HG02884 (cell line): ENCODE measurements at regions not wholly inside any gene's neighbourhood (a gene's known extent, or its start where the extent isn't known, plus 50 kb on each side); places are given as distances from the start of the nearest gene placed in this dataset.
"Not testable (repeated sequence)": the region's sequence is repeated elsewhere in the genome, so short reads cannot be mapped to it uniquely, and the experiment has no call there.

Source experiments
- ATAC-seq: cut with Tn5 transposase; IDR thresholded peaks from one replicate; pipeline ENCODE4 v1.9.1; 2021; ENCODE audit warnings: mild to moderate bottlenecking, moderate library complexity; ENCODE audit not compliant: unreplicated experiment

DNA sequence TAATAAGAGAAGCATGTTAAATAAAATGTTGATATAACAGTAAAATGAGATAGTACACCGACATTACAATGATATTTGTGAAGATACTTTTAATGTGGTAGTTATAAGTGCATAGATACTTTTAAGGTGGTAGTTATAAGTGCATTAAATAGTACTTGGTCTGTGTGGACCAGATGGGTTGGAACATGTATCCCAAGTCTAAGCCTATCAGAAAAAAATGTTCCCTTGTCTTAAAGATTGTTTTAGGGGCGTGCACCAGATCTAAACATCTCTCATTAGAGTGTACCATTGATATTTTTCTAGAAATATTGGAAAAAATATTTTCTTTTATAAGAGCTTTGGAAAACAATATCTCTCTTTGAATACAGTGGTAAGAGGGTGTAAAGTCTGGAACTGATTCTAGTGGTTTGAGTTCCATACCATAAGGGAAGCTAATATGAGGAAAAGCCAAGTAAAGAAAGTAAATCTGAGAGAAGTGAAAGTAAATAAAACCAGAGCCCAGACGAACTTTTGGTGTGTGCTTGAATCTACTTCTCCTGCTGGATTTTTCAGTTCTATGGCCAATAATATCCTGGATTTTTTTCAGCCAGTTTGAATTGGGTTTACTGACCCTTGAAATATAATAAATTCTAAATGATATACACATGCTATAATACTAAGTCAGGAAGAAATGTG, 175.3 kb downstream of the MBL2 start:
- no peak for ATAC-seq

DNA sequence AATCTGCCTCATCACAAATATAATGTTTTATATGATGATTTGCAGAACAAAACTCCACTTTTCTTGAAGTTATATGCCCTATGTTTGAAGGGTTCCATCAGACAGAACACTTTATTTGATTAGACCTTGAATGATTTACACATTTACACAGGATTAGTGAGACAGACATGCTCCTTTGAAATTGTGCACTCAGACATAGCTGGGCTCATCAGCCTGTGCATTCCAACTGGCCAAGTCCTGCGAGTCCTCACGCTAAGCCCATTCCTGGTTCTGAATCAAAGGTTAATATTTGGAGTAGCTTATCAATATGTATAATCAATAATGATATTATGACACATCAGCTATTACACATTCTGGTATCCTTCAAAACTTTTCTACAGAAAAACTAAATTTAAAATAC, 173.6 kb downstream of the MBL2 start:
- ATAC-seq = no peak

DNA sequence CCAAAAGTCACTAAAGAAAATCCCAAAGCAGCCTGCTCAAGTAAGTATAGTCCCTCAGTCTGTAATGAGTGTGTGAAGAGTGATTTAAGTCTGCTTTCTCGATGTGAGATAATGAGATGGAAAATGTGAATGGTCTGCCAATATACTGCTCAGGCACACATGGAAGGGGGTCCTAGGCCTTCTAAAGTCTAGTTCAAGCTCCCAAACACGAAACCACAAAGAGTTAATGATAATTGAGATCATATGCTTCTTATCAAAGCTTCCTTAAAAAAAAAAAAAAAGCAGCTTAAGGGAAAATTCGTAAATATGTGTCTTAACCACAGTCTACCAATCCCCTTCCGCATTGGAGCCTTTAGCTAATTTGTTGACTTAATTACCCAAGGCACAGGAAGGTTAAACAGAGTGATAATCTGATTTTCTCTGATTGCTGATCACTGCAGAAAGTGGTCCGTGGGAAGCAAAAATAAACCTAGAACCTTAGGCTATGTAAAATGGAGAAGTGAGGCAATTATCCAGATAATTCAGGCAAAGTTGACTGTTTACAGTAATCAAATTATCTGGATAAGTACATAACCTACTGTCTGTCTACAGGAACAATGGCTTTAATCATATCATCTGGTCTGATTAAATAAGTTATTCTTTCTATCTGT, 172.9 kb downstream of the MBL2 start:
- no peak for ATAC-seq

DNA sequence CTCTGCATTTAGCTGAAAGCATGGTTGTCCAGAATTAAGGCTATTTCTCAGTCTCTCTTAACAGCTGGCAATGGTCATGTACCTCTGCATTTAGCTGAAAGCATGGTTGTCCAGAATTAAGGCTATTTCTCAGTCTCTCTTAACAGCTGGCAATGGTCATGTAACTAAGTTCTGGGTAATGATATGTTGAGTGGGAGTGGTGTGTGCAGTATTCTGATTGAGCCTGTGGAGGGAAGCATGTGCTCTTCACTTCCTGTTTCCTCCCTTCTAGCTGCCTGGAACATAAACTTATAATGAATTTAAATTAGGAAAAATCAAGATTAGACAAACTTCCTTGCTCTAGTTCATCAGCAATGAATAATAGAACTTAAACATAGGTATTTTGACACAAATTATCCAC, 168.5 kb downstream of the MBL2 start:
- ATAC-seq = not testable (repeated sequence)

DNA sequence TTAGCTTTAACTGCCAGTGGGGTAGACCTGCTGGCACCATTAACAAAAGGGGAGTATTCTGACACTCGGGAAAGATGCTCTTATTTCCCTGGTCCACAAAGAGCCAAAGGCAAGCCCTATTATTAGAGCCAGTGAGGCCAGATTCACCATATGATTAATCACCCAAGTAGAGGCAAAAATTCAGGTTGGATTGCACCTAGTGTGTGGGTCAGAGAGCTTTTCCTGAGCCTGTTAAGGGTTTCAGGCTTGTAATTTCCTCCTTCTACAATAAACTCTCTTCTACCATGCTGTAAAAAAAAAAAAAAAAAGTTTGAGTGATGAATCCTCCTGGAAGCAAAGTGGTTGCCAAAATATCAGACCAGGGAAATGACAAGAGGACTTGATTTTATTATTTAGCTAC, 163.5 kb downstream of the MBL2 start:
- no peak for ATAC-seq

GRCh38 chr10:52609626-52610240, 162.9 kb downstream of the MBL2 start:
- ATAC-seq = no peak

DNA sequence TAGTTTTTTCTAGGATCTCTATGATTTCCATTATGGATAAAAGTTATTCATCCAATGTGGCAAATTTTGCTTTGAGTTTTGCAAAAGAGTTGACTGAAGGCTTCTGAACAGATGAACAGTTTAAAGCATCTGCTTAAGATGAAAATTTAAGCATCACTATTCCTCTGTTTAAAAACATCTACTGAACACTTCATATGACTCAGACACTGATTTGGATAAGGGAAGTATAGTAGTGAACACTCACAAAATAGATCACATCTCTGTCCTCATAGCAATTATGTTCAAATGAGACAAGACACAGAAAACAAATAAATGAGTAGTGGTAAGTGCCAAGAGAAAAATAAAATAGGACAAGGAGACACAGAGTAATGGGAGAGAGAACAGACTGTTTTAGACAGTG, 157.3 kb downstream of the MBL2 start:
- no peak for ATAC-seq

DNA sequence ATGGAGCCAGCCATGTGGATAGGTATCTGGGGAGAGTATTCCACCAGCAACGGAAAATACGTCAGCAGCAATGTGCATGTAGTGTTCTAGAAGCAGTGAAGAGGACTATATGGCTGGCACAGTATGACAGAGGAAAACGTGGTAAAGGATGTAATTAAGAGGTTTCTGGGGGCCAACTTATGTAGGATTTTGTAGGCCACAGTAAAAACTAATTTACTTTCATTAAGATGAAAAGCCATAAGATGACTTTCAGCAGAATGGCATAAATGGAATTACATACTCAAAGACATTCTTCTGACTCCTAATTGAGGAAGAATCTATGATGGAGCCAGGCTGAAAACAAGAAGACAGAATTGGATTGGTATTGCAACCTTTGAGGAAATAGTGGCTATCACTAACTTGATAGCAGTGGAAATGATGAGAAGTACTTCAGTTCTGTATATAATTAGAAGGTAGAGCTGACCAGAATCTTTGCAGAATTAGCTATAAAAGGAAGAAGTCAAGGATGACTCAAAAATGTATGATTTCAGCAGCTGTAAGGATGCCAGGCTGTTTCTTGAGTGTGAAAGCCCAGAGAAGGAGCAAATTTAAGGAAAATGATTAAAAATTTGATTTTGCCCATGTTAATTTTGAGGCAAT, 156.7 kb downstream of the MBL2 start:
- ATAC-seq = no peak

GRCh38 chr10:52616395-52616764, 156.2 kb downstream of the MBL2 start:
- no peak for ATAC-seq

DNA sequence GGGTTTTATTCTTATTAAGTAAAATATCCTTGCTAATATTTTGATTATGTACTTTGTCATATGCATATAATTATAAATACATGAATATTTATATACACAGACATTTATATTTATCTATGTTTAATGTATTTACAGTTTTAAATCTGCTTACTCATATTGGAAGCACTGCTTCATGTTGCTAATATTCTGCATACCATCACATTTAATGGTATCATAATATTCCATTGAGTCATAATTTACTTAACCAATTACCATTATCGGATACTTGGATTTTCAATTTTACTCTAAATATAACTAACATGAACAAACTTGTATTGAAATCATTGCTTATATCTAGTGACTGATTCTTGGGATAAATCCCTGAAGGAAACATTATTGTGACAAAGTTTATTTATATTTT, 155.2 kb downstream of the MBL2 start:
- ATAC-seq = no peak

- no peak for ATAC-seq
Measured at GRCh38 chr10:52619052-52619451, 153.5 kb downstream of the MBL2 start.

GRCh38 chr10:52621635-52622079, 150.9 kb downstream of the MBL2 start:
- ATAC-seq = no peak

DNA sequence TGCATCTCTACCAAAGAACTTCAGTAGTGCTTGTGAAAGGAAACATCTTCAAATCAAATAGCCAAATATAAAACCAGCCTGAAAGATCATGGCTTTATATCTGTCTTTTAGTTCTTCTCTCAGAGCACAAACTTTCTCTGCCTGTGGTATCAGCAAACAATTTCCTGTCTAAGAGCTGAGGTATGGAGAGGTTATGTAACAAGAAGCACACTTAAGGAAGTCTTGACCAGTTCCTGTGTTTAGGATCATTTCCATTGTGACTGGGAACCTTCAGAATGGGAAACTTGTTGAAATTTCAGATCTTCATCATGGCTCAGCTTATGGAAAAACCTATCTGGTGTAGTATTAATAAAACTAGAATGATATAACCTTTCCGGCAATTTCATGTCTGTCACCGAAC, 148.8 kb downstream of the MBL2 start:
- ATAC-seq = no peak

DNA sequence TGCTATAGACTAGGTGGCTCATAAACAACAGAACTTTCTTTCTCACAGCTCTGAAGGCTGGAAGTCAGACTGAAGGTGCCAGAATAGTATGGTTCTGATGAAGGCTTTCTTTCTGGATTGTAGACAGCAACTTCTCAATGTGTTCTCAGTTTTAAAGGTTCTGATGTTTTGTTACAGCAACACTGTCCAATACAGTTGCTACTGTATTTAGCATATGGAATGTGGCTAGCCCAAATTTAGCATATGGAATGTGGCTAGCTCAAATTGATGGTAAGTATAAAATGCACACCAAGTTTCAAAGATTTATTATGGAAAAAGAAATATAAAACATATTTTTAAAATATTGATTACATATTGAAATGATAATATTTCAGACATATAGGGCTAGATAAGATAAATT, 145.3 kb downstream of the MBL2 start:
- no peak for ATAC-seq

GRCh38 chr10:52631146-52631545, 141.4 kb downstream of the MBL2 start:
- no peak for ATAC-seq

GRCh38 chr10:52631648-52632047, 140.9 kb downstream of the MBL2 start:
- ATAC-seq = no peak

GRCh38 chr10:52632591-52632990, 140.0 kb downstream of the MBL2 start:
- ATAC-seq = no peak

- no peak for ATAC-seq
Measured at GRCh38 chr10:52633266-52633665, 139.3 kb downstream of the MBL2 start.

DNA sequence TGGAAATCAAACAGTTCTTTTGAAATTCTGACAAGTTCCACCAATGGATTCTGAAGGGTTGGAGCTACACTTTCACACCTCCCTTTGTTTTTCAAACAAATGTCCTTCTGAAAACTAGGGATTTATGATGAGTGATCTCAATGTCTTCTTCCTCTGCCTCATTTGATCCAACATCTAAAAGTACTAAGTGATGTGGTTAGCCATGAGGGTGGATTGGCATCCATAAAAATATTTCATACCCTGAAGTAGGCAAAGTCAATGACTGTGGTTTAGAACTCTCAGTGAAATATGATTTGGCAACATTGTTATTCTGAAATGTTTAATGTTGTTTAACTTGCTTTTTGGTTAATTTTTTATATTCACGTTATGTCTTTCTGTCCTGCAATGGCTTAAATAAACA, 136.9 kb downstream of the MBL2 start:
- no peak for ATAC-seq

DNA sequence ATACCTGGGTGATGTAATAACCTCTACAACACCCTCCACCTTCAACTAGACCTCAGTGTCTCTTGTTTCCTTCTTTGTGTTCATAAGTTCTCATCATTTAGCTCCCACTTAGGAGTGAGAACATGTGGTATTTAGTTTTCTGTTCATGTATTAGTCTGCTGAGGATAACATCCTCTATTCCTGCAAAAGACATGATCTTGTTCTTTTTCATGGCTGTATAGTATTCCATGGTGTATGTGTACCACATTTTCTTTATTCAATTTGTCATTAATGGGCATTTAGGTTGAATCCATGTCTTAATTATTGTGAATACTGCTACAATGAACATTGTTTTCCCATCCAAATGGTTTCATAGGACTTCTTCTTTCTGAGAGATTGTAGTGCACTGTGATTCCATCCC, 135.7 kb downstream of the MBL2 start:
- no peak for ATAC-seq

DNA sequence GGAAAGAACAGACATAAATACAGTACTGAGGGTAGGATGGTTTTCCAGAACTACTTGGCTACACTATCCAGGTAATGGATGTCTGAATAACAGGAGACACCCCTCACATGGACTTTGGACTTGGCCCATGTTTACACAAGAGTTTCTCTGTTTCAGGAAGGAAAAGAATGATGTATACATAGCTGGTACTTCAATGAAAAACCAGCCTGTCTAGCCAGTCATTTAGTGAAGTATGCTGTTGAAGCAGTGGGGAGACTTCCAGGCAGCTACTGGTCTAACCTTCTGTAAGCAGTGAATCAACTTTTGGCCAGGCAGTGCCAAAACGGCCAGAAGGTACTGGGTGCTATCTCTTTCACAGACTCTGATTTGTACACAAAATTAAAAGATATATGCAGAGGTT, 135.0 kb downstream of the MBL2 start:
- ATAC-seq = no peak

DNA sequence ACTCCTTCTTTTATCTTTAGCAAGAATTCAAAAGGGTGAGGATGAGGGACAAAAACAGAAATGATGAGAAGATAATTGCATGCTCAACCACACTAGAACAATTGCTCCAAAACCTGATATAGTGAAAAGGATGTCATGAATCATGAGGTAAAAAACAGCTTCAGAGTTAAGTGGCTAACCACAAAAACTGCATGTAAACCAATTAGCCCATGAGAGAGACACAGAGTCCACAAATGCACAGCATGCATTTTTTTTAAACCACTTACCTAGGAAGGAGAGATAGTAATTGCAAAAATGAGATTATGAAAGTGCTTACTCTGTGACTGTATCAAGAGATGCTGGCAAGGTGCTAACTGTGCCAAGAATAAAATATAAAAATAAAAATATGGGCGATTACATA, 132.9 kb downstream of the MBL2 start:
- ATAC-seq = no peak
